HFFc6 (cell line): ENCODE measurements at regions not wholly inside any gene's neighbourhood (a gene's known extent, or its start where the extent isn't known, plus 50 kb on each side); places are given as distances from the start of the nearest gene placed in this dataset.
A peak's percentile ranks its signal among the peaks of the same experiment; 100 is the strongest.
"Not testable (repeated sequence)": the region's sequence is repeated elsewhere in the genome, so short reads cannot be mapped to it uniquely, and the experiment has no call there.

Experiments used
- DNase-seq: peaks from one replicate; pipeline ENCODE4 v3.0.0-alpha.2; 2018
- H3K27ac Mint-ChIP-seq: 2 replicates; pipeline ENCODE4 v1.8.0; 2020; ENCODE audit warnings: mild to moderate bottlenecking, mixed read lengths
- H3K27me3 Mint-ChIP-seq: 2 replicates; pipeline ENCODE4 v1.8.0; 2021; ENCODE audit warnings: mild to moderate bottlenecking, moderate library complexity, mixed read lengths; ENCODE audit not compliant: insufficient read depth
- H3K36me3 Mint-ChIP-seq: 2 replicates; pipeline ENCODE4 v1.8.0; 2021; ENCODE audit warnings: low read depth, mixed read lengths
- H3K4me1 Mint-ChIP-seq: 2 replicates; pipeline ENCODE4 v1.8.0; 2020; ENCODE audit warnings: low read depth, mixed read lengths
- H3K4me3 Mint-ChIP-seq: 2 replicates; pipeline ENCODE4 v1.8.0; 2020; ENCODE audit warnings: mild to moderate bottlenecking, moderate library complexity, mixed read lengths
- H3K9me3 Mint-ChIP-seq: 2 replicates; pipeline ENCODE4 v1.8.0; 2020; ENCODE audit warnings: mild to moderate bottlenecking, mixed read lengths
- CTCF ChIP-seq: fragments of 200-600 bp; sonication (generic); IDR thresholded peaks from 2 replicates; pipeline ENCODE4 v1.5.0; 2021; ENCODE audit warnings: antibody characterized with exemption, mild to moderate bottlenecking

GRCh38 chr5:32859211-32859641, 148.1 kb downstream of the NPR3 start:
- Mint-ChIP-seq H3K27ac (peak overlapping the region; percentile 56), H3K9me3 (peaks cover 31% of the 10 kb centered on the region), H3K4me3 (no peak overlapping the region), H3K27me3 (peaks cover 12% of the 10 kb centered on the region), H3K4me1 (peaks cover 20% of the 10 kb centered on the region), H3K36me3 (peaks cover 41% of the 10 kb centered on the region)
- TF ChIP-seq CTCF: no peak
- DNase-seq: peak; percentile 79

- no peak for TF ChIP-seq CTCF
- no peak overlapping the region for H3K4me3 Mint-ChIP-seq
- no peak overlapping the region for H3K27ac Mint-ChIP-seq
- H3K4me1 Mint-ChIP-seq: peaks cover 32% of the 10 kb centered on the region
- peaks cover 38% of the 10 kb centered on the region for H3K36me3 Mint-ChIP-seq
- peaks cover 19% of the 10 kb centered on the region for H3K9me3 Mint-ChIP-seq
- peak; percentile 43 for DNase-seq
- H3K27me3 Mint-ChIP-seq: peaks cover 17% of the 10 kb centered on the region
These were observed 154.4 kb downstream of the NPR3 start for GRCh38 chr5:32865475-32865874.

GRCh38 chr5:32866138-32866537, 155.0 kb downstream of the NPR3 start:
- no peak for TF ChIP-seq CTCF
- H3K27ac Mint-ChIP-seq: no peak overlapping the region
- peaks cover 31% of the 10 kb centered on the region for H3K4me1 Mint-ChIP-seq
- peaks cover 18% of the 10 kb centered on the region for H3K9me3 Mint-ChIP-seq
- peaks cover 34% of the 10 kb centered on the region for H3K36me3 Mint-ChIP-seq
- H3K27me3 Mint-ChIP-seq: peaks cover 14% of the 10 kb centered on the region
- DNase-seq: no peak
- no peak overlapping the region for H3K4me3 Mint-ChIP-seq

- no peak for TF ChIP-seq CTCF
- H3K9me3 Mint-ChIP-seq: peaks cover 37% of the 10 kb centered on the region
- no peak overlapping the region for H3K27ac Mint-ChIP-seq
- peaks cover 31% of the 10 kb centered on the region for H3K4me1 Mint-ChIP-seq
- DNase-seq: peak; percentile 44
- no peak overlapping the region for H3K4me3 Mint-ChIP-seq
- peaks cover 7% of the 10 kb centered on the region for H3K27me3 Mint-ChIP-seq
- H3K36me3 Mint-ChIP-seq: peaks cover 36% of the 10 kb centered on the region
These were observed 158.1 kb downstream of the NPR3 start for GRCh38 chr5:32869216-32869615.

GRCh38 chr5:32876791-32877190, 165.7 kb downstream of the NPR3 start:
- H3K4me3 Mint-ChIP-seq: no peak overlapping the region
- H3K36me3 Mint-ChIP-seq: peaks cover 24% of the 10 kb centered on the region
- peaks cover 38% of the 10 kb centered on the region for H3K9me3 Mint-ChIP-seq
- DNase-seq: no peak
- peaks cover 5% of the 10 kb centered on the region for H3K27me3 Mint-ChIP-seq
- H3K27ac Mint-ChIP-seq: no peak overlapping the region
- no peak for TF ChIP-seq CTCF
- peaks cover 12% of the 10 kb centered on the region for H3K4me1 Mint-ChIP-seq

GRCh38 chr5:32879364-32879763, 168.2 kb downstream of the NPR3 start:
- peaks cover 12% of the 10 kb centered on the region for H3K4me1 Mint-ChIP-seq
- peaks cover 15% of the 10 kb centered on the region for H3K36me3 Mint-ChIP-seq
- H3K9me3 Mint-ChIP-seq: peaks cover 33% of the 10 kb centered on the region
- DNase-seq, H3K27me3 Mint-ChIP-seq, H3K27ac Mint-ChIP-seq, H3K4me3 Mint-ChIP-seq: not testable (repeated sequence)
